GM19043 (cell line): ENCODE measurements at regions not wholly inside any gene's neighbourhood (a gene's known extent, or its start where the extent isn't known, plus 50 kb on each side); places are given as distances from the start of the nearest gene placed in this dataset.

Source experiments
- ATAC-seq: cut with Tn5 transposase; IDR thresholded peaks from one replicate; pipeline ENCODE4 v1.9.1; 2021; ENCODE audit warnings: low read depth; ENCODE audit not compliant: unreplicated experiment

DNA sequence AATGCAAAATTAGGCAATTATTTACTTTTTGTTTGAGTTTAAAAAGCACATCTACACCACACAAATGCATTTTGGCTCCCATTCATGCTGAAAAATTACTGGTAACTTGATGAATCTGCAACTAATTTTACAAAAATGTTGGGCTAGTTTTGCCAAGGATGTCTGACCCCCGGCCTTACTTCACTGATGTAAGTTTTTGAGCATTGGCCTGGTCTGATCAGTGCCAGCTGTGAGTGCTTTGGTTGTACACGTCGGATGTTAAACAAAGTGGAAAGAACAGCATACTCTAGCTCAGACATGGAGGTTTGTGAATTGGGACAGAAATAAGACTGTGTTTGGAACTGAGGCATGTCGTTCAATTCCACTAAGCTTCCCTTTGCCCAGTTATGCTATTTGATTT lies 1044.2 kb downstream of the TLE4 start:
- no peak for ATAC-seq

DNA sequence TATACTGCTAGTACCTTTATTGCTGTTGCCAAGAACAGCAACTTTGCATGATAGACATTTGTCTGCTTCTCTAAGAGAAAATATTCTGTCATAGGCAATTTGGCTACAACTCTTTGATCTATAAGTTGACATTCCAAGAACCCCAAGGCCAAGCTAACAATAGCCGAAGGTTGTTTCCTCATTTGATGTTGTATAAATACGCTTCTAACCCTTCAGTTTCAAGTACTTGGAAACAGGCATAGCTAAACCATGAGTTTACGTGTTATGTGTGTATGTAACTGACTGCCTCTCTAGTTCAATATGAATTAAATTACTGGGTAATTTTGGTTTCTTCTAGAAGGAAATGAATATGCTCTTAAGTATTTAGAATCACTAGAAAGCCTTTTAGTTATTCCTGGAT lies 1034.0 kb downstream of the TLE4 start:
- ATAC-seq = no peak

DNA sequence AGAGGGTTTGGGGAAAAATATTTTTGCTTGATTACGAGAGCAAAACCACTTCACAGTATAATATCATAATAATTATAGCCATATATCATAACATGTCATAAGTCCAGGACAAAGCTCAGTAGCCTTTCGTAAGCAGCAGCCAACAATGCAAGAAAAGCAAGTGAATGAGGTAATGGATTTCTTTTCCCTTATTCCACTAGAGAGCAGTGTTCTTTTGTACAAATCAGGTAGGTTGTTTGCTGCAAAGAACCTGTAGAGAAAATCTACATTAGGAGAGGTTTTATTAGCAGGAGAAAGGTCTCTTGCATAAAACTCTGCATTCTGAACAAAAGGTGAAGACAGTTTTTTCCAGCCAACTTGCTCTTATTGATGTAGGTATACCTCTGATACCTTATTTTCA lies 1033.4 kb downstream of the TLE4 start:
- ATAC-seq = no peak

DNA sequence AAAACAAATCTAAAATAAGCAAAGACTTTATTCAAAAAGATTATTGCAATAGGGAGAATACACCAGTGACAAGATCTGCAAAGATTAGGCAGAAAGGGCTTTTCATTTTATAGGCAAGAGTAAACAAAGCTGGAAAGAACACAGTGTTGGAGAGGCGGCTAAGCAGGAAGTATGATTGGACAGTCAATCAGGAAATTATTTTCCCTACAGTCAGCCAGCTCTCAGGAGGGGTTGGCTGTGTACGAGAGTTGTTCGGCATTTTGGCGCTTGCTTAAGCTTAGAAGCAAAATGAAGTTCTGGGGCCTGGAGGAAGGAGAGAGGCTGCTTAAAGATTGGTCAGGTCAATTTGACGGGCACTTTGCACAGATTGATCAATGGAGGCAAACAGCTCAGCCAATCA lies 1030.5 kb downstream of the TLE4 start:
- ATAC-seq = no peak

DNA sequence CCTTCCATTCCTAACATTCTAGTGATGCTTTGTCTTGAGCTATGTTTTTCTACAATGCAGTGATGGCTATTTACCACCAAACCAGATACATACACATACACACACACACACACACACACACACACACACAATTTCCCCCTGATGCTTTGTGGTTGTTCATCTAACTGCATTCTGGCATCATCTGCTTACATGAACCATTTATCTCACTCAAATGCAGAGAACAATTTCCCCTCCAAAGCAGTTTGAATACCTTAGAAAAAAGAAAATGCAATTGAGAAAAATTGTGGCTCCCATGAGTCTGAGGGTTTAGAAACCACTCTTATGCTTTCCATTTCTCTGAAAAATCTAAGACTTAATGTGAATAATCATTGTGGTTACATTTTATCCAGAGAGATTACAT lies 1024.8 kb downstream of the TLE4 start:
- ATAC-seq = no peak

DNA sequence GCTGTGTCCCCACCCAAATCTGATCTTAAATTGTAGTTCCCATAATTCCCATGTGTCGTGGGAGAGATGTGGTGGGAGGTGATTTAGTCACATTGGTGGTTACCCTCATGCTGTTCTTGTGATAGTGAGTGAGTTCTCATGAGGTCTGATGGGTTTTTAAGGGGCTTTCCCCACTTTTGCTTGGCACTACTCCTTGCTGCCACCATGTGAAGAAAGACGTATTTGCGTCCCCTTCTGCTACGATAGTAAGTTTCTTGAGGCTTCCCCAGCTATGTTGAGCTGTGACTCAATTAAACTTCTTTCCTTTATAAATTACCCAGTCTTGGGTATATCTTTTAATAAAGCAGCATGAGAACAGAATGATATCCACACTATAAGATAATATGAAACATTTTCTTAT lies 1023.4 kb downstream of the TLE4 start:
- no peak for ATAC-seq

DNA sequence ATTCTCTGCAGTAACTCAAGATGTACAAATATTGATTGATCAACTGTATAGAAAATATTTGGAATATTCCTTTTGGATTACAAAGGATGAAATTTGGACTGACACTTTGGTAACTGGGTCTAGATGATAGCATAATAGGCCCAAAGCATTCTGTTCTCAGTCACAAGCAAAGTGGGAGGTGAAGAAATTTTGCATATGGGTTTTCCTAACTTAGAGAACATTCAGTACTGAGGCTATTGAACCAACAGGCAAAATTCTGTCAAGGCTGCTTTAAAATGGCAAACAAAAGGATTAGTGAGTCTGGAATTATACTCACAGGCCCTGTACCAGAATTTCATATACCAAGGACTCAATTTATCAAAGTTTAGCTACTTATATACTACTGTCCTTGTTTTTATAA lies 1020.6 kb downstream of the TLE4 start:
- no peak for ATAC-seq

DNA sequence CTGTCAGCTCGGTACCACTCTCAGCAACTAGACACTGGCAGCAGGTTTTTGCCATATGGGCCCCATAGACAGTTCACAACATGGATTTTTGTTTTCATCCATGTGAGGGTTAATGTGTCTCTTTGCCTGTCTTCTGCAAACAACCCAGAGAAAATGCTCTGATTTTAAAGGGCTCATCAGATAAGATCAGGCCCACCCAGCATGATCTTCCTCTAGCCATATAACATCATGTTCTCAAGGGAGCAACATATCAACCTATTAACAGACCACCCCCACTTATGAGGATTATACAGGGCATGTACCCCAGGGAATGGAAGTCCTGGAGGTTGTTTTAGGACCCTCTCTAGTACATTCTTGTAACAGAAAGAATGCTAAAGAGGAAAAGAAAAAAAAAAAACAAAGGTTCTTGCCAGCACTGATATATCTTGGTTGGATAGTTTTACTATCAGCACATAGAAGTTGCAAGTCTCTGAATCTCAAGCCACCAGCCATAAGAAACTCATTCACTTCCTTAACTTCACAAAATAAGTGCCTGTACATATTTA lies 1015.1 kb downstream of the TLE4 start:
- no peak for ATAC-seq

DNA sequence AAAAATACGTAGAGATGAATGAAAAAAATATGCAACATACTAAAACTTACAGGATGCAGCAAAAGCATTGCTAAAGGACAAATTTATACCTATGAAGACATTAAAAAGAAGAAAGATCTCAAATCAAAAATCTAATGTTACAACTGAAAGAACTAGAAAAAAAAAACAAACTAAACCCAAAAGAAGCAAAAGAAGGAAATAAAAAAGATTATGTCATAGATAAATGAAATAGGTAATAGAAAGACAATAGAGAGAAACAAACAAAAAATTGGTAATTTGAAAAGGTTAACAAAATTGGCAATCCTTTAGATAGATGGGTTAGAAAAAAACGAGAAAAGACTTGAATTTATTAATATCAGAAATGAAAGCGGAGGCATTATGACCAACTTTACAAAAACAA lies 1000.2 kb downstream of the TLE4 start:
- no peak for ATAC-seq

DNA sequence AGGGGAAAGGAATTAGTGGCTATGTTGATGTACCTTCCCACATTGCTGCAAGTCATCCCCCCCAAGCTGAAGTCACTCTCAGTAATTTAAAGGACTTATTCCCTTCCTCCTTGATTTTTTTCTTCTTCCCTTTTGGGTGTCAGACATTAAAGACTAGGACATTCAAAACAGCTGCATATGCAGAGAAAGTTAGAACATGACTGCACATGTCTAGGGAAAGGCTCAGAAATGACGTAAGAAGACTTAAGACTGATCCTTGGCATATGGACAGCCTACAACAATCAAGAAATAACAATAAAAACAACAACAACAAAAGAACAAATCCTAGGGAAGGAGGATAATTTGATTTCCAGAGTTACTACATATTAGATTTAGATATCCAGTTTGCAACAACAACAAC lies 997.5 kb downstream of the TLE4 start:
- ATAC-seq = no peak

DNA sequence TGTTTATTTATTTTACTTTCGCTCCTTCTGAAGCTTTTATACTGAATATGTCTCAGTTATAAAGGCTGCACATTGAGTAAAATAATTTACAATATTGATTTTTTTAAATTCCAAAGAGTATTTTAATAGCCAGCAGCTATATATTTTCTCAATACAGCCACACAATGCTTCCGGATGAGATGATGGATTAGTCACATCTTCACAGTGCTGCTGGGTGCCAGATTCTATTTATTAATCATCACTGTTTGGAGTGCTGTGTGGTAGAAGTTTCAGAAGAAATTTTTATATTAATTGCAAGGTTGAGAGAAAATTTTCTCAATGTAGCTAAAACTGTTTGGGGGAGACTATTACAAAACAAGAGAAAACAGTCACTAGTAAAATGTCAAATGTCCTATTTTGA lies 989.8 kb downstream of the TLE4 start:
- no peak for ATAC-seq

DNA sequence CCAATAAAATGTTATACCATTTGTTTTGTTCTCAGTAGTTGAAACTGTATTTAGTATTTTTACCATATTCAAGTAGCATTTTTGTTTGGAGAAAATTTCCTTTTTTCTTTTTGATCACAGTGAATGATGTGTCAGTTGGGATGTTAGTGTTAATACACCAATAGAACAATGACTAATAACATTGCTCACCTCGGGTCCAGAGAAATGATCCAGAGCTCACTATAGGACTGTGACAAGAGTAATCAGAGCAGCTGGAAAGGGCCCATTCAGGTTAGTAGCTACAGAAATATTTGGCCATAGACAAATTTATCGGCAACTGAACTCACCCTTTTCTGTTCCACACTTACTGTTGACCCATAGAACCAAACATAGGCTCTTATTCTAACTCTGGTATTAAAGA lies 989.2 kb downstream of the TLE4 start:
- no peak for ATAC-seq

DNA sequence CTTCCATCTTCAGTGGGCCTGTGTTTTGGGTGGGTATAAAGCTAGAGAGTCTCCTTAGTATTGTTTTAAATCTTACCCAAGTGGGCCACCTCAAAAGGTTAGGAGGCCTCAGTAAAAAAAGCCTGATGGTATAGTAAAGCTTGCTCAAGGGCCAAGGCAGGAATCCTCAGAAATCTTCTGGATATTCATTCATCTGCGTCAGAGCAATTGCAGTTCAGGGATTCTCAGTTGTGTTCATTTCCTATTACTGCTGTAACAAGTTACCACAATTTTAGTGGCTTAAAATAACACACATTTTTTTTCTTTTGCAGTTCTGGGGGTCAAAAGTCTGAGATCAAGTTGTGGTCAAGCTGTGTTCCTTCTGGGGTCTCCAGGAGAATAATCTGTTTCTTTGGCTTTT lies 985.5 kb downstream of the TLE4 start:
- no peak for ATAC-seq

DNA sequence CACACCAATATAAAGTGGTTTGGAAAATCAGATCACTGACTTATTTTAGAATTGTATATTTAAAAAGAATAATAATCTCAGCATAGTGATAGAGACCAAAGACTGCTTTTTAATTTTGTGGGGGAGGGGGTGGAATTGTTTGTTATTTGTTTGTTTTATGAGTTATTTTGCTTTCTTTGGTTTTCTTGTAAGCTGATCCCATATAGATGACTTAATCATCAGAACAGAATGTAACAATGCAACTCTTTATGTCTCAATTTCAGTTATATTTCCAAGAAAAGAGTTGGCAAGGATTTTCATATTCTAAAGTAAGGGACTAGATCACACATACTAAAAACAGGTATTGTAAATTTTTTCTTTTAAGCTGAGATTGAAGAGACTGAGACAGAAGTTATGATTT lies 984.9 kb downstream of the TLE4 start:
- ATAC-seq = no peak

DNA sequence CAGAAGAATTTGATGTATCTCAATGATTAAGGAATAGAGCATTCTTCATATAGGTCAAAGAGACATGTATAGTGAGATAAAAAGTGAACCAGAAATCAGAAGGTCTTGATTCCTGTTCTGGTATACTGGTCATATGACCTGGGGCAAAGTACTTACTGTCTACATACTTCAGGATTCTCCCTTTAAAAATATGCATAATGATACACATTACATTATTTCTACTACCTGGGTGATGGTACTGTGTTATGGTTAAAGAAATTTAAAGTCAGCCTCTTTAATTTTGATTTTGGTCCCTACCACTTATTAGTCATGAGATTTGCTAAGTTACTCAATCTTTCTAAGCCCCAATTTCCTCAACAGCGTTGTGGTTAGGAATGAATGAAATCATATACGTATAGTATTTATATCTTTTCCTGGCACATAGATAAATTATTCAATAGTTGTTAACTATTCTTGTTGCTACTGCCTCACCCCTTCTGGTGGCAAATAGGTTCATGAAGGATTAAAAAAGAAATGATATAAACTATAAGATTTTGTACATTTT lies 984.1 kb downstream of the TLE4 start:
- ATAC-seq = no peak

DNA sequence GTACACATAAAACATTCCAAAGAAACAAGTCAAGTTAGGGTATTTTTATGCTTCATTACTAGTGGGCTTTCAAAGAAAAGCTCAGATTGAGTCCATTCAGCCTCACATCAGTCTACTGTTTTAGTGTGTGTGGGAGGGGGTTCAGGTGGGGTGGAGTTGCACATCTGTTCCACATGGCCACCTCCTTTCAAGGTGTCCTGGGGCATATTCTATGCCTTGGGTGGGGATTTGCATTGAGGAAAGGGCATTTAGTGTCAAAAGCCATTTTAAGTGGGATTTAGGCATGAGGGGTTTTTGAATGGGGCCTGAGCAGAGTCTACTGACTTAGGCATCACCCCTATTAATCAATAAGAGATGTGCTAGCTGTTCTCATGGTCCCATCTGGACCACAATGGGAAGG lies 983.1 kb downstream of the TLE4 start:
- no peak for ATAC-seq

DNA sequence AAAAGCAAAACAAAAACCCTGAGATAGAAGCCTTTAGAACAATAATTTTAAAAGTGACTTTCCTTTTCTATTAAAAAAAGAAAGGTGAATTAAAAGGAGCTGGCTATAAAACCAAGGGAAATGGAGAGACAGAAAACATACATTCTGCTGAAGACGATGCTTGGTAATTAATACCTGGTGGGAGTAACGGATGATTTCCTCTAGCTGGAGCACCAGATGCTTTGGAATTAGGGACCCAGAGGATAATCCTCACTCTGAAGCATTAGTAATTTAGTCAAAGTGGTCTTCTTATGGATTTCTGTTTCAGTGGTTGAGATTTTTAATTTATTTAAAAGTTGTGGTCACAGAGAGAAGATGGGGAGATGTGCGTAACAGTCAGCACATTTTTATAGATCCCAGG lies 982.5 kb downstream of the TLE4 start:
- no peak for ATAC-seq

DNA sequence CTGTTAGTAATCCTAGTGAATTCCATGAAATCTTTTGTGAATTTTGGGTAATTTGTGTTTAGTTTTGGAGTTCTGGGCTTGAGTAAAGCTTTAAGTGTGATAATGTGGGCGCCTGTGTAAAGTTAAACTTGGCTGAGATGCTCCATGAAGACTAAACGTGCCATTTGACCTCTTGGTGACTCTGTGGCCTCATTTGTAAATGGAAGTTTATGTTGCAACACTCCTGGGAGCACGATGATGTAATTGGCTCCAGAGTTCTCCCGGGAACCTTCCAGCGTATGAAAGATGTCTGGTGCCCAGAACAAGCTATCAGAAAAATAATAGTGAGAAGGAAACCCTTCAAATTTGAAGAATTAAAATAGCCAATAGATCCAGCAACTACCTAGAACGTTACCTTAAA lies 981.2 kb downstream of the TLE4 start:
- no peak for ATAC-seq

DNA sequence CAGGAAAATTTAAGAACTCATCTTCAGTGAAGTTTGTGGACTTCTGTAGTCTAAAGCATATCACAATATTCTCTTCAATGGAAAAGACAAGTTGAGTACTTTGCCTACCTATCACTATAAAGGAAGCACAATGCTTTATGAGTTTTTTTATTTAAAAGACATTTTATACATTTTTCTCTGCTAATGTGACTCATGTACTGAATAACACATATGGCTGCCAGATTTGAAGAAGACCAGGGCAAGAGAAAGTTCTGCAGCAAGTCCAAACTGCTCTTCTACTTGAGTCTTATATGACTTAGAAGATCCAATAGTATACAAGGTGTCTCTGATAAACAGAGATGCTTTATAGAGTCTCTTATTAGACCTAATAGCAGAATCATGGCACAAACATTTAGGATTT lies 978.4 kb downstream of the TLE4 start:
- ATAC-seq = no peak

DNA sequence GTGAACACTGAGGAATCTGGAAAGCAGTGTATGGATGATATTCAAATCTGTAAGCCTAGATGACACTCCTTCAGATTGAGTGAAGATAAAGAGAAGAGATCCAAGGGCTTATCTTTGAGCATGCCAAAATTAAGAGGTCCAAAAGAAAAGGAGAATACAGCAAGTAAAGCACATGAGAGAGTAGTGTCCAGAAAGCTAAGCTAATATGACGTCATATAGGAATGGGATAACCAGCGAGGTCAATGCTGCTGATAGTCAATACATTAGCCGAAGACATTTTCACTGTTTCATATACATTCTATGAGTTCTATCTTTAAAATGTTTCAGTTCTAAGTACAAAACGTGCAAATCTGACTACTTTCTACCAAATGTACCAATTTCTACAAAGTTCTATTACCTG lies 975.8 kb downstream of the TLE4 start:
- no peak for ATAC-seq

DNA sequence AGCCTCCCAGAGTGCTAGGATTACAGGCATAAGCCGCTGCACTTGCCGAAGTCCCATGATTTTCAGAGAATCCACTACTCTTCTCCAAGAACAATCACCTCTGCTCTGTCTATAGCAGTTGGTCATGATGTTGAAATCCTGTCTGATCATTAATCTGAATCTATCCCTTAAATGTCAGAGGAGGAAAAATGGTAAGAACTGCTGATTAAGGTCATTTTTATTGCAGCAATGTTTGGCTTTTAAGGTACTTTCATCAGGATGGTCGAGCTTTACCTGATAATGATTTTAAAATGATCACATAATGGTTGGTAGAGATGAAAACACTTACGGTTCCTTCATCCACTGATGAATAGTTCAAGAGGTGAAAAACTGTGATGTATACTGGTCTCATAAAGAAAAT lies 968.6 kb downstream of the TLE4 start:
- ATAC-seq = no peak

DNA sequence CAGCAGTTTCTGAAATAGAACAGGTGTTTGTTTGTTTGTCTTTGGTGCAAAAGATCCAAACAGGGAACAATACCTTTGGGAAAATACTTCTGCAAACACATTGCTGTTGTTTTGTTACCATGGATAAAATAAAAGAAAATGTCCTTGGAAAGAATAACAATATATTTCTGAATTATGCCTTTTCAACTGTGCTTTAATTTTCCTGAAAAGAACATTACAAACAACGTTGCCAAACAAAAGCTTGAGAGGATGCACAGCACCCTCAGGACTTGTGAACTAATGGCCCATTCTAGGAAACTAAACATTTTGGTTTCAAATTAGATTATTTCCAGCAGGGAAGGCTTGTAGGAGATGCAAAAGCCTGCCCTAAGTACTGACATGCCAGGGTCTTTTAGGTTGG lies 967.2 kb downstream of the TLE4 start:
- no peak for ATAC-seq

DNA sequence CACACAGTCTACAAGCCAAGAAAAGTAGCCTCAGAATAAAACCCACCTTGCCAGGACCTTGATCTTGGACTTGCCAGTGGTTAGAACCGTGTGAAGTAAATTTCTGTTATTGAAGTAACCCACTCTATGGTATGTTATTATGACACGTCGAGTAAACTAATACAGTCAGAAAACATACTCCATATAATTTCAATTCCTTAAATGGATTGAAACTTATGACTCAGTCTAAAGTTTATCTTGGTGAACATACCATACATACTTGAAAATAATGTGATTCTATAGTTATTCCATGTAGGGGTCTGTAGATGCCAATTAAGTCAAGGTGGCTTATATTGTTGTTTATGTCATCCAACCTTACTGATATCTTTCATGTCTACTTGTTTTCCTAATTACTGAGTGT lies 950.7 kb downstream of the TLE4 start:
- ATAC-seq = no peak
